ENCODE measurements at regions not wholly inside any gene's neighbourhood (a gene's known extent, or its start where the extent isn't known, plus 50 kb on each side); places are given as distances from the start of the nearest gene placed in this dataset.

GRCh38 chrX:85590638-85591037 lies 211.2 kb upstream of the POF1B start:
- TF ChIP-seq MAX (IDR thresholded peaks at IDR 0.05), result no peak
- no peak for TF ChIP-seq POLR2A (IDR thresholded peaks at IDR 0.05; ENCODE audit: borderline replicate concordance, extremely low read depth, insufficient read depth, insufficient read length)
- no peak for TF ChIP-seq CTCF (IDR thresholded peaks at IDR 0.05 in 2 of 3, conservative IDR thresholded peaks at IDR 0.05 in 1 of 3; ENCODE audit: borderline replicate concordance in 1 of 3, insufficient read depth in 1 of 3, low read depth in 2 of 3, low read length in 2 of 3)
- TF ChIP-seq ELF1 (IDR thresholded peaks at IDR 0.05; ENCODE audit: borderline replicate concordance, low read depth), result no peak
- no peak for TF ChIP-seq ATF3 (IDR thresholded peaks at IDR 0.05)
- TF ChIP-seq EZH2phosphoT487 (IDR thresholded peaks at IDR 0.05; ENCODE audit: borderline replicate concordance), result no peak
- no peak for TF ChIP-seq RAD21 (IDR thresholded peaks at IDR 0.05; ENCODE audit: low read depth)
- TF ChIP-seq EGR1 (IDR thresholded peaks at IDR 0.05; ENCODE audit: low read depth), result no peak
- TF ChIP-seq EZH2 (IDR thresholded peaks at IDR 0.05), result no peak
- TF ChIP-seq POLR2AphosphoS5 (IDR thresholded peaks at IDR 0.05; ENCODE audit: low read depth, low read length), result no peak
- TF ChIP-seq SRF (IDR thresholded peaks at IDR 0.05; ENCODE audit: low read depth), result no peak
- no peak for TF ChIP-seq REST (IDR thresholded peaks at IDR 0.05; ENCODE audit: low read depth)
- TF ChIP-seq FOSL1 (IDR thresholded peaks at IDR 0.05; ENCODE audit: low read depth), result no peak
